ENCODE measurements at regions not wholly inside any gene's neighbourhood (a gene's known extent, or its start where the extent isn't known, plus 50 kb on each side); places are given as distances from the start of the nearest gene placed in this dataset.

DNA sequence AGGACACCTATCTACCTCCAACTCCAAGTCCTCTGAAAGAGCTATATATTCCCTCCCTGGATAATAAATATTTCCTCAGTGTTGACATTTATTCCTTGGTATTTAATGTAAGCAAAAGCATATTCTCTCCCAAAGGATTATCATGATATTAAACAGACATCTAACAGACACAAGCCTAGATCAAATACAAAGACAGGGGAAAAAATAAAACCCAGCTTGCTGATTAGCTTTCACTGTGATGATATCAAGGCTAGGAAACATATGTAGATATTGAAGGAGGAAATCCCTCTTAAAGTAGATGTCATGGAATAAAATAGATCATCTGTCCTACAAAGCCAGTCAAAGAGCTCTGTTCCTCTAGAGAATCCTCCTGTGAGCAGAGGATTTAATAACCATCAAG lies 95.2 kb downstream of the CRPPA start:
- TF ChIP-seq, protein P1, sequence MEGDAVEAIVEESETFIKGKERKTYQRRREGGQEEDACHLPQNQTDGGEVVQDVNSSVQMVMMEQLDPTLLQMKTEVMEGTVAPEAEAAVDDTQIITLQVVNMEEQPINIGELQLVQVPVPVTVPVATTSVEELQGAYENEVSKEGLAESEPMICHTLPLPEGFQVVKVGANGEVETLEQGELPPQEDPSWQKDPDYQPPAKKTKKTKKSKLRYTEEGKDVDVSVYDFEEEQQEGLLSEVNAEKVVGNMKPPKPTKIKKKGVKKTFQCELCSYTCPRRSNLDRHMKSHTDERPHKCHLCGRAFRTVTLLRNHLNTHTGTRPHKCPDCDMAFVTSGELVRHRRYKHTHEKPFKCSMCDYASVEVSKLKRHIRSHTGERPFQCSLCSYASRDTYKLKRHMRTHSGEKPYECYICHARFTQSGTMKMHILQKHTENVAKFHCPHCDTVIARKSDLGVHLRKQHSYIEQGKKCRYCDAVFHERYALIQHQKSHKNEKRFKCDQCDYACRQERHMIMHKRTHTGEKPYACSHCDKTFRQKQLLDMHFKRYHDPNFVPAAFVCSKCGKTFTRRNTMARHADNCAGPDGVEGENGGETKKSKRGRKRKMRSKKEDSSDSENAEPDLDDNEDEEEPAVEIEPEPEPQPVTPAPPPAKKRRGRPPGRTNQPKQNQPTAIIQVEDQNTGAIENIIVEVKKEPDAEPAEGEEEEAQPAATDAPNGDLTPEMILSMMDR (conservative IDR thresholded peaks at IDR 0.05; ENCODE audit: low read depth, low read length) = no peak
- no peak for TF ChIP-seq EZH2 (IDR thresholded peaks at IDR 0.05; ENCODE audit: borderline replicate concordance, low read depth, low read length, poor library complexity, severe bottlenecking)

Measured in A673 (cell line).